Stimulated activated memory B cell treated with anti-CD40 and anti-IgM and Interleukin-4, amounts not matched to agents 10 μg/mL and 1 μg/mL and 100 μg/mL, for 72 hours (primary cell): ENCODE measurements at regions not wholly inside any gene's neighbourhood (a gene's known extent, or its start where the extent isn't known, plus 50 kb on each side); places are given as distances from the start of the nearest gene placed in this dataset.
"Not testable (repeated sequence)": the region's sequence is repeated elsewhere in the genome, so short reads cannot be mapped to it uniquely, and the experiment has no call there.

Experiments used
- ATAC-seq: fragments of 150-1000 bp; cut with Tn5 transposase; 2 replicates; pipeline ENCODE4 v1.10.0; 2021
- H3K27ac Mint-ChIP-seq: one replicate; pipeline ENCODE4 v1.8.0; 2022; ENCODE audit warnings: mild to moderate bottlenecking, mixed read lengths
- H3K27me3 Mint-ChIP-seq: one replicate; pipeline ENCODE4 v1.8.0; 2022; ENCODE audit warnings: mixed read lengths
- H3K36me3 Mint-ChIP-seq: one replicate; pipeline ENCODE4 v1.8.0; 2022; ENCODE audit warnings: mixed read lengths
- H3K4me1 Mint-ChIP-seq: one replicate; pipeline ENCODE4 v1.8.0; 2022; ENCODE audit warnings: mixed read lengths
- H3K4me3 Mint-ChIP-seq: one replicate; pipeline ENCODE4 v1.8.0; 2022; ENCODE audit warnings: mild to moderate bottlenecking, moderate library complexity, mixed read lengths
- H3K9me3 Mint-ChIP-seq: one replicate; pipeline ENCODE4 v1.8.0; 2022; ENCODE audit warnings: mixed read lengths

DNA sequence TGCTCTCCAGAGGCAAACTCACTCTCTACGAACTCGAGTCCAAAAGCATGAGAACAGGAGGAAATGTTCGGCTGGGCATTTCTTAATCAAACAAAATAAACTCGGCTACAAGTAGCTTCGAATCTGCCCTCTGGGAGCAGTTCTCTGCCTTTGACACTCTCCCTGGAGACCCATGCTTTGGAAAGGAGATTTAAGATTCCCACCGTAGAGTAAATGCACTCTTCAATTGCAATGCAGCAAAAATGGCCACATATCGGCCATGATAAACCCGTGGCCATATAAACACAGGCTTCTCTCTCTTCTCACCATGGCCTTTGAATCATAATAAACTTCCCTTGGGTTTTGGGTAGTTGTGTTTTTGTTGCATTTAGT lies 215.4 kb downstream of the TOMM20 start:
- no peak overlapping the region for H3K4me3 Mint-ChIP-seq
- H3K27ac Mint-ChIP-seq = no peak overlapping the region
- ATAC-seq = no peak
- no peaks in the 10 kb centered on the region for H3K9me3 Mint-ChIP-seq
- H3K36me3 Mint-ChIP-seq = no peaks in the 10 kb centered on the region
- H3K27me3 Mint-ChIP-seq = no peaks in the 10 kb centered on the region
- peaks cover 16% of the 10 kb centered on the region for H3K4me1 Mint-ChIP-seq

DNA sequence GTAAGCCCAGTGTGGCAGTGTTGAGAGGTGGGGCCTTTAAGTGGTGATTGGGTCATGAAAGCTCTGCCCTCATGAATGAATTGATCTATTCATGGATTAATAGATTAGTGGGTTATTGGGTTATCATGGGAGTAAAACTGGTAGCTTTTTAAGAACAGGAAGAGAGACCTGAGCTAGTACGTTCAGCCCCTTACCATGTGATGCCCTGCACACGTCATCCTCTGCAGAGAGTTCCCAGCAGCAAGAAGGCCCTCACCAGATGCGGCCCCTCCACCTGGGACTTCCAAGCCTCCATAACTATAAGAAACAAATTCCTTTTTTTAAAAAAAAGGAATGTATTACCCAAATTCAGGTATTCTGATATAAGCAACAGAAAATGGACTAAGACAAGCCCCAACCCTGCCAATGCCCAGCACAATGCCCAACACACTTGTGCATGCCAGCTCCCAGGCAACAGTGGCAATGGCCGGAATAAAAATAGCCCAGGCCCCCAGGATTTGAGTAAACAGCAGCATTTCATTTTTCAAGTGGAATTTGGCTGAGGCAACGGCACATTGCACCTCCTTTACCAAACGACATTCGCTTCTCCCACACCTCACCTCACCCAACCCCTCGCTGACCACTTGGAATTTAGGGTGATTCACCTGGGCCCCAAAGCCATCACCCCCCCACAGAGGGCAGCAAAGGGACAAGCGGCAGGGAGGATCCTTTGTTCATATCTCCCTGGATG lies 215.9 kb downstream of the TOMM20 start:
- peaks cover 16% of the 10 kb centered on the region for H3K4me1 Mint-ChIP-seq
- H3K4me3 Mint-ChIP-seq = no peak overlapping the region
- no peak for ATAC-seq
- H3K27ac Mint-ChIP-seq = peak overlapping the region; percentile 17
- no peaks in the 10 kb centered on the region for H3K36me3 Mint-ChIP-seq
- H3K9me3 Mint-ChIP-seq = no peaks in the 10 kb centered on the region
- no peaks in the 10 kb centered on the region for H3K27me3 Mint-ChIP-seq

DNA sequence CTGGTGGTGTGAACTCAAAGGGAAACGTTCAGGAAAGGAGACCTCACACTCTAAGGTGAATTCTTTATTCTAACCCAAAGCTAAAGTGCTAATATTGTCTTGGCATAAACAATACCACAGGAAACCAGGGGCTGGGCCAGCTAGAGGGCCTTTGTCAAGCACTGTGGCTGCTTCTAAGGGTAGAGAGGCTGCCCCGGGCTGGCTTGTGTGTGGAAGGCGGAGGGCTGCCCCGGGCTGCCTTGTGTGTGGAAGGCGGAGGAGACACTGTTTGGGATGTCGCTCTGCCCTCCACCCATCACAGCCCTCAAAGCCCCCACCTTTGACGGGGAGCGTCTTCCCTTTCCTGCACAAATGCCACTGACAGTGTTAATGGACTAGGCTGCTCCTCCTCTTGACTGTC lies 216.8 kb downstream of the TOMM20 start:
- Mint-ChIP-seq H3K4me1 (peaks cover 11% of the 10 kb centered on the region), H3K4me3 (no peak overlapping the region), H3K9me3 (no peaks in the 10 kb centered on the region), H3K27me3 (no peaks in the 10 kb centered on the region), H3K27ac (peak overlapping the region; percentile 17), H3K36me3 (no peaks in the 10 kb centered on the region)
- ATAC-seq = no peak

DNA sequence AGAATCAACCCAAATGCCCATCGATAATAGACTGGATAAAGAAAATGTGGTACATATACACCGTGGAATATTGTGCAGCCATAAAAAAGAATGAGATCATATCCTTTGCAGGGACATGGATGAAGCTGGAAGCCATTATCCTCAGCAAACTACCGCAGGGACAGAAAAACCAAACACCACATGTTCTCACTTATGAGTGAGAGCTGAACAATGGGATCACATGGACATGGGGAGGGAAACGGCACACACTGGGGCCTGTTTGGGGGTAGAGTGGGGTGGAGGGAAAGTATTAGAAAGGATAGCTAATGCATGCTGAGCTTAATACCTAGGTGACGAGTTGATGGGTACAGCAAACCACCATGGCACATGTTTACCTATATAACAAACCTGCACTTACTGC lies 217.5 kb downstream of the TOMM20 start:
- ATAC-seq, H3K4me3 Mint-ChIP-seq, H3K36me3 Mint-ChIP-seq, H3K9me3 Mint-ChIP-seq, H3K4me1 Mint-ChIP-seq, H3K27ac Mint-ChIP-seq, H3K27me3 Mint-ChIP-seq: not testable (repeated sequence)

DNA sequence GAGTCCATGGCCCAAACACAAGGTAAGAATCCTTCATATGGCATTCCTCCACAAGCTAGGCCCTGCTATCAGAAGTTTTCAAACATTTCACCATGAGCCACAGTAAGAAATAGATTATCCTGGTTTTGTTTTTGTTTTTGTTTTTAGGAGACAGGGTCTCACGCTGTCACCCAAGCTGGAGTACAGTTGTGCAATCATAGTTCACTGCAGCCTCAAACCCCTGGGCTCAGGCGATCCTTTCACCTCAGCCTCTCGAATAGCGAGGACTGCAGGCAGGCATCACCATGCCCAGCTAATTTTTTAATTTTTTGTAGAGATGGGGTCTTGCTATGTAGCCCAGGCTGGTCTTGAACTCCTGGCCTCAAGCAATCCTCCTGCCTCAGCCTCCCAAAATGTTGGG lies 218.8 kb downstream of the TOMM20 start:
- Mint-ChIP-seq H3K36me3 (no peaks in the 10 kb centered on the region), H3K9me3 (no peaks in the 10 kb centered on the region), H3K27me3 (no peaks in the 10 kb centered on the region), H3K4me3 (no peak overlapping the region), H3K27ac (no peak overlapping the region), H3K4me1 (no peaks in the 10 kb centered on the region)
- no peak for ATAC-seq

DNA sequence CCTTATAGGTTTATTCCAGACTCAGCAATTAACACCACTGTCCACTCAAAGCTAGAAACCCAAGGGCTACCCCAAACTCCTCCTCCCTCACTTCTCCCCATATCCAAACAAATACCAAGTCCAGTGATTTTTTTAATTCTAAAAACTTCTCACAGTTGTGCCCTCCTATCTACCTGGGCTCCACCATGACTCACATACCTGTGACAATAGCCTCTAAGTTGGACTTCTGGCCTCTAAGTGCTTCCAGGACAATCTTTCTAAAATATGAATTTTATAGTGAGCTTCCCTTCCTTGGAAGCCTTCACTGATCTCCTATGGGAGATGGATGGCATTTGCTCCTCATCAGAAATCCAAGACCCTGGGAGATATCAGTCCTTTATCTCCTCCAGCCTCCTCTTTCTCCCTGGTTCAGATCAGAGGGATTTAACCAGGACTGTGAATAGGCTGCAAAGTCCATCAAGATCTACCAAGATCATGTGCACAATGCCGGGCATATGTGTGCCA lies 219.3 kb downstream of the TOMM20 start:
- Mint-ChIP-seq H3K4me3 (no peak overlapping the region), H3K4me1 (no peaks in the 10 kb centered on the region), H3K27ac (peak overlapping the region; percentile 1)

DNA sequence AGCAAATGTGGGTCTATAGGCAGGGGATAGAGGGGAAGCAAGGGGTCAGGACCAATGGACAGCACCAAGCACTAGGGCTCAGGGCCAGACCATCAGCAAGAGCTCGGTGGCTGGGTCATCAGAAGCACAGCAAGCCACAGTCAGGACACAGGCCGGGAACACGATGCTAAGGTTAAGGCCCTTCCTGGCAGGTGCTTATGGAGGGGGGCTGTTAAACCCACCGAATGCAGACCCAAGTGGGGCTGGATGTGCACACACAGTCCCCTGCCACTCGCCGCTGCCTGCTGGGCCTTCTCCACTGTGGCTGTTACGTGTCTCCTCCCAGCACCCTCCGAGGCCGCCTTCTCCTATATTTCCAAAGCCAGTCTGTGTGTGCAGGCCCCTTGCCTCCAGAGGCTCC lies 220.1 kb downstream of the TOMM20 start:
- Mint-ChIP-seq H3K27ac (peak overlapping the region; percentile 1), H3K36me3 (no peaks in the 10 kb centered on the region), H3K9me3 (no peaks in the 10 kb centered on the region), H3K27me3 (no peaks in the 10 kb centered on the region), H3K4me3 (no peak overlapping the region), H3K4me1 (no peaks in the 10 kb centered on the region)
- peak; percentile 42 for ATAC-seq

More for the DNA sequence above, 219.3 kb downstream of the TOMM20 start:
- ATAC-seq = no peak
- Mint-ChIP-seq H3K27me3 (no peaks in the 10 kb centered on the region), H3K9me3 (no peaks in the 10 kb centered on the region), H3K36me3 (no peaks in the 10 kb centered on the region)

DNA sequence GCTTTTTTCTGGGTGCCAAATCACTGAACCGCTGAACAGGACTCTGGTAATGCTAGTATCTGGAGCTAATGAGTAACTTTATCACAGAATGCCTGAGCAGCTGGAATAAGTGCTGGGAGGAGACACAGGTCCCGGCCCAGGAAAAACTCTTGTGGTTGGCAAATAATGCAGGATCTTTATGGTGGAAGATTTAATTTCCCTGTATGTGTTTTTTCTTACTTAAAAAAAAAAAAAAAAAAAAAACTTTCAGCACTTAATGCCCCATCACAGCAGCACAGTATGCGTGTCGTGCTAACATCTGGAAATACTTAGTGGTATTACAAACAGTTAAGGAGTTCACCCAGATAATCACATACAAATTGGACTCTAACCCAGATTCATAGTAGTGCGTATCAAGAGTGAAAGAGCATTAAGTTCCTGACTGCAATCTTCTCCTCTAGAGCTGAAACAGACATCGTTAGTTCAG lies 220.7 kb downstream of the TOMM20 start:
- no peak for ATAC-seq
- H3K4me1 Mint-ChIP-seq = no peaks in the 10 kb centered on the region
- peak overlapping the region; percentile 1 for H3K27ac Mint-ChIP-seq
- no peaks in the 10 kb centered on the region for H3K27me3 Mint-ChIP-seq
- no peaks in the 10 kb centered on the region for H3K9me3 Mint-ChIP-seq
- H3K36me3 Mint-ChIP-seq = no peaks in the 10 kb centered on the region
- no peak overlapping the region for H3K4me3 Mint-ChIP-seq

DNA sequence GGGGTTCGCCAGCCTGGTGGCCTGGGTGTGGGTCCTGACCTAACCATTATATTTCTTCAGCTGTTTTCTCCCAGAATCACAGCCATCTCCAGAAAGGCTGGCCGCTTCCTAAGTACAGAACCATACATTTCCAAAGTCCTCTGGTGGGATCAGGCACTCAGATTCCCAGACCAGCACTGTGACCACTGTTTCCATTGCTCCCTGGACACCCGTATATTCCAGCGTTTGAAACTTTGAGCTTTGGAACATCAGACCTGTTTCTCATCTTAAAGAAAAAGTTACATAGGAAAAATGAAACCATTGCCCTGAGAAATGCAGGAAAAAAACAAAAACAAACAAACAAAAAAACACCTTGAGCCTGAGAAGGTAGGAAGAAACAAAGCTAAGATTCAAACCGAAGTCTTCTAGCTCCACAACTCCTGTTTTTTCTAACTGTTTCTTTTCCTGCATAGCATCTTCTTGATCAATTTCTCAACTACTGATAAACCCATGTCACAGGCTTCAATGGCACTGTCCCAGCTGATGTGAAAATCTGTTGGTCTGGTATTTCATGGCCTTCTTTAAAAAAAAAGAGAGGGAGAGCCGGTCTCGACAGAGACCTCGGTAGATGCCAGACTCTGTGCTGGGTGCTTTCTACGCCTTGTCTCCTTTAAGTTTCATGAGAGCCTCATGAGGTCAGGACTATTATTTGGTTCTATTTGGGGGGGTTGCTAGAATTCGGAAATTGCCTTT lies 221.3 kb downstream of the TOMM20 start:
- H3K36me3 Mint-ChIP-seq = no peaks in the 10 kb centered on the region
- no peak for ATAC-seq
- H3K4me3 Mint-ChIP-seq = no peak overlapping the region
- no peaks in the 10 kb centered on the region for H3K4me1 Mint-ChIP-seq
- no peaks in the 10 kb centered on the region for H3K27me3 Mint-ChIP-seq
- no peaks in the 10 kb centered on the region for H3K9me3 Mint-ChIP-seq
- H3K27ac Mint-ChIP-seq = peak overlapping the region; percentile 1

DNA sequence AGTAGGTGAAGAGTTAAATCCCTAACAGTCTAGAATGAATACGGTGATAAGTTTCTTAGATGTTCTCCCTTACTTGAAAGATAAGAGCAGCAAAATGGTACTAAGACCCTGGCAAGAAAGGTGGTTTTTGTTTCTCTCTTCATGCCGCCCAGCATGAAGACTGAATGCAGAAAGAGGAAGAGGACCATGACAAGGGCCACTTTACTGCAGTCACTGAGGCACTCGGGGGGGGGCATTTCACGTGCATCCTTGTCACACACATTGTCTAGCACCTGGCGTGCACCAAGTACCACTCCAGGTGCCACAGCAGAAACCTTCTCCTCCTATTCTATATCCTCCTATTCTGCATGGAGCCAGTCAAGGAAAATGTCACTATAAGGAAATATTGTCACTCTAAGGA lies 222.0 kb downstream of the TOMM20 start:
- H3K9me3 Mint-ChIP-seq = no peaks in the 10 kb centered on the region
- H3K36me3 Mint-ChIP-seq = no peaks in the 10 kb centered on the region
- H3K27ac Mint-ChIP-seq = no peak overlapping the region
- H3K4me1 Mint-ChIP-seq = no peaks in the 10 kb centered on the region
- ATAC-seq = no peak
- no peak overlapping the region for H3K4me3 Mint-ChIP-seq
- no peaks in the 10 kb centered on the region for H3K27me3 Mint-ChIP-seq

DNA sequence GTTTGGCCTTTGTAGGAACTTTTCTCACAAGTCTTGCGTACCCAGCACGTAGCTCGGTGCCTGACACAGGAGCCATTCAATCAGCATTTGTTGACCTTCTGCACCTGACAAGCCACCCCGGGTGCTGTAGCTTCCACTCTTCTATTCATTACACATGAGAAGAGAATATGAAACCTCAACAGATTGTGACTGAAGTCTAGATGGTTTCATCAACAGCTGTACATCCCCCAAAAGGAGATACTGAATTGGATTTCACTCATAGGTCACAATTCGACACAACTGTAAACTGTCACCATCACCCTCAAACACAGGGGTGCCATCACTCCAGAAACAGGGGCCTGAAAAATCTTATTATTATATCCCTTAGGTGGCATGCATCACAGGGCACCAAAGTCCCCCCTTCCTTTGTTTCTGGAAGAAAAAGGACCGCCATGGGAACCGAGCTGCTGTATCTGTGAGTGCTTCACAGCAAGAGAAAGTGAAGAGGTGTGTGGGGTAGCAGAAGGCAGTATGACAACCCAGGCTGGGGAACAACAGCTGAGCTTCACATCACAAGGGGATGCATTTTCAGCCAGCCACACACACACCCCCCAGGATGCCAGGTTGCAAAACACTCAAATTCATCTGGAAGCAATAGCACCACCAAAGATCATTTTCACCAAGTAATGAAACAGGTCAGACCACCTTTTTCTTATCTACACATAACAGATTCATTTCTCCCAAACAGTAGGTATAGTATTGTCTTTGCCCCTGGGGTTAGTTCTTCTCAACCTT lies 225.7 kb downstream of the TOMM20 start:
- no peak for ATAC-seq
- no peaks in the 10 kb centered on the region for H3K4me1 Mint-ChIP-seq
- no peak overlapping the region for H3K4me3 Mint-ChIP-seq
- H3K27ac Mint-ChIP-seq = no peak overlapping the region
- no peaks in the 10 kb centered on the region for H3K36me3 Mint-ChIP-seq
- H3K27me3 Mint-ChIP-seq = no peaks in the 10 kb centered on the region
- H3K9me3 Mint-ChIP-seq = no peaks in the 10 kb centered on the region

DNA sequence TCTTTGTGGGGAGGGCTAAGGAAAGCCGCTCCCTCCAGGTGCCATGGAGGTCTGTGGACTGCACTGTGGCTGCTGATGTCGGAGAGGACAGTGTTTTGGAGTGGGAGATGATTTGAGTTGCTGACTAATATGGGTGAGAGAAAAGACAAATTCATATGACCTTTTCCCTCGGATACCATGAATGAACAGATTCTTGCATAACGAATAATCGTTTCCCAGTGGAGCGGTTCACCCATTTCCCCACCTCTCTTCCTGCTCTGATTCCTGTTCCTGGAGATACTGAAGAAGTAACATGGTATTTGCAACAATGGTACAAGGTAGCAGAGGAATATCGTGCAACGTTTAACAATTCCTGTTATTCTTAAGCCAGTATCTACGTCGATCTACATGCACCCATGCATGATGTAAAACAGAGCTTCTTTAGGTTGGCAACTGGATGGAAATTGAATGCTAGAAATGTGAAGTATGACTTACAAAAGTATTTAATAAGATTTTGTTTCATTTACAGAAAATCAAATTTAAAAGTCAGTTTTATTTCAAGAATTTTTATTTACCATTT lies 227.1 kb downstream of the TOMM20 start:
- Mint-ChIP-seq H3K27ac (no peak overlapping the region), H3K27me3 (no peaks in the 10 kb centered on the region), H3K9me3 (no peaks in the 10 kb centered on the region), H3K4me1 (no peaks in the 10 kb centered on the region), H3K4me3 (no peak overlapping the region), H3K36me3 (no peaks in the 10 kb centered on the region)
- ATAC-seq = no peak

DNA sequence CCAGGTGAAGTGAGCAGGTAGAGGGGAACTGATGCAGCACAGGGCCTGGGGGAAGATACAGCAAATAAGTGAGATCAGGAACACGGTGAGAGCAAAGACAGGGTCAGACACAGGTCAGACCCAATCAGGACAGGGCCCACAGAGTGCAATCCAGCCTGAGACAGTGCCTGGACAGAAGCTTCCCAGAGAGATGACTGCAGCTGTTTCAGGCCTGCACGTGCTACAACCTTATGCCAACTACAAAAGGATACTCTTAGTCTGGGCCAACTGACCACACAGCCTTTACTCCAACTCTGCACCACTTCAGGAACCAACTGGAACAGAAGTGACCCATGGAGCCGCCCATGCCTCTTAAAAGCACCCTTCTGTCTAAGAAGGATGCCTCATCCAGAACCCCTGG lies 228.0 kb downstream of the TOMM20 start:
- Mint-ChIP-seq H3K36me3 (no peaks in the 10 kb centered on the region), H3K27ac (no peak overlapping the region), H3K4me1 (no peaks in the 10 kb centered on the region), H3K9me3 (no peaks in the 10 kb centered on the region), H3K27me3 (no peaks in the 10 kb centered on the region), H3K4me3 (no peak overlapping the region)
- no peak for ATAC-seq

DNA sequence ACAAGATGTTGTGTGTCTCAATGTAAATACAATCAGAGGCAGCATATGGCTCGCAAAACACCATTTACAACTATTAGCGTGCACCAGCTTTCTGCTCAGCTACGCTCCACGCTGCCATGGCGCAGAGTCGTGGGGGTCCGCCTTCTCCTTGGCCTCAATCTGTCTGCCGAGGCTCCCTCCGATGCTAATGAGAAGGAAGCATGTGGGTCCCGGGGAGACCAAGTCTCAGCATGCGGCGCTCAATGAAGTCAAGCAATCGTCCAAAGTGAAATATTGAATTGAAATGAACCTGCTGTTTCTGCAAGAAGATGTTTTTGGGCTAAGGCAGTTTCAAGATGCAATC lies 228.9 kb downstream of the TOMM20 start:
- Mint-ChIP-seq H3K27me3 (no peaks in the 10 kb centered on the region), H3K9me3 (no peaks in the 10 kb centered on the region), H3K27ac (no peak overlapping the region), H3K36me3 (no peaks in the 10 kb centered on the region), H3K4me3 (no peak overlapping the region), H3K4me1 (no peaks in the 10 kb centered on the region)
- ATAC-seq = no peak

DNA sequence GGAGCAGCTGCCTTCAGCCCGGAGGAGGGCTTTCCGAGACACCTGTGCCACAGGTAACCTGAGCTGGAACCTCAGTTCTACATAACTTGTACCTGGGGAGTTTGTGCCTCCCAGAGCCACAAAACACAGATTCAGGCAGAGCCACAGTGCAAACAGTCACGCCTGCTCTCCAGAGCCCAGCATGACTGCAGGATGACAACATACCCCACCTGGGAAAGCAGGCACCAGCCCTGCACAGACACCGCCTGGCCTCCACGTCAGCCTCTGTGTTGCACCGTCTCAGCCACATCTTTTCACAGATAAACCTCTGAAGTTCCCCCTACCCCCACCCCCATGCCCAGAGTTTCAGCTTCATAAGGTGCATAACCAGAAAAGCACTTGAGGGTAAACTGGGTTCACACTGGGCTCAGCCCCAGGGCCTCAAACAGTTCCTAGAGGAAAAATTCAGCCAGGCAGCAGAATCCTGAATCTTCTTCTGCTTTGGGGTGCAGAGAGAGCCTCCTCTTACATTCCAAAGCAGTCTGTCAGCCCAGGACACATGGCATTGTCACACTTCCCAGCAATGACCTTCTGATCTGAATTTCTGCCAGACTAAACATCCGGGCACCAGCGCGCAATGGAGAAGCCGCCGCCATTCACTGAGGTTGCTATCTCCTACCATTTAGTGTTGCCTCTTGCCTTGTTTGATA lies 229.5 kb downstream of the TOMM20 start:
- Mint-ChIP-seq H3K36me3 (no peaks in the 10 kb centered on the region), H3K4me1 (no peaks in the 10 kb centered on the region), H3K9me3 (no peaks in the 10 kb centered on the region), H3K27me3 (no peaks in the 10 kb centered on the region), H3K27ac (no peak overlapping the region), H3K4me3 (no peak overlapping the region)
- ATAC-seq = no peak
